ENCODE measurements at regions not wholly inside any gene's neighbourhood (a gene's known extent, or its start where the extent isn't known, plus 50 kb on each side); places are given as distances from the start of the nearest gene placed in this dataset.

GRCh38 chr4:54495091-54495490 lies 162.7 kb upstream of the KIT start:
- H3K4me2 ChIP-seq (ENCODE audit: low read length): no peak overlapping the region
- no peak overlapping the region for H2AFZ ChIP-seq (ENCODE audit: low read depth, low read length)
- H3F3A ChIP-seq (ENCODE audit: insufficient read depth, low read length, poor library complexity, severe bottlenecking): no peaks in the 10 kb centered on the region
- H3K4me3 ChIP-seq (ENCODE audit: low read length): no peak overlapping the region
- H3K36me3 ChIP-seq (ENCODE audit: insufficient read depth, low read length): no peaks in the 10 kb centered on the region
- H3K9ac ChIP-seq (ENCODE audit: low read length): no peak overlapping the region
- no peaks in the 10 kb centered on the region for H4K20me1 ChIP-seq (ENCODE audit: insufficient read depth)
- TF ChIP-seq EP300 (conservative IDR thresholded peaks at IDR 0.05; ENCODE audit: poor library complexity, severe bottlenecking): no peak
- TF ChIP-seq, protein P1, sequence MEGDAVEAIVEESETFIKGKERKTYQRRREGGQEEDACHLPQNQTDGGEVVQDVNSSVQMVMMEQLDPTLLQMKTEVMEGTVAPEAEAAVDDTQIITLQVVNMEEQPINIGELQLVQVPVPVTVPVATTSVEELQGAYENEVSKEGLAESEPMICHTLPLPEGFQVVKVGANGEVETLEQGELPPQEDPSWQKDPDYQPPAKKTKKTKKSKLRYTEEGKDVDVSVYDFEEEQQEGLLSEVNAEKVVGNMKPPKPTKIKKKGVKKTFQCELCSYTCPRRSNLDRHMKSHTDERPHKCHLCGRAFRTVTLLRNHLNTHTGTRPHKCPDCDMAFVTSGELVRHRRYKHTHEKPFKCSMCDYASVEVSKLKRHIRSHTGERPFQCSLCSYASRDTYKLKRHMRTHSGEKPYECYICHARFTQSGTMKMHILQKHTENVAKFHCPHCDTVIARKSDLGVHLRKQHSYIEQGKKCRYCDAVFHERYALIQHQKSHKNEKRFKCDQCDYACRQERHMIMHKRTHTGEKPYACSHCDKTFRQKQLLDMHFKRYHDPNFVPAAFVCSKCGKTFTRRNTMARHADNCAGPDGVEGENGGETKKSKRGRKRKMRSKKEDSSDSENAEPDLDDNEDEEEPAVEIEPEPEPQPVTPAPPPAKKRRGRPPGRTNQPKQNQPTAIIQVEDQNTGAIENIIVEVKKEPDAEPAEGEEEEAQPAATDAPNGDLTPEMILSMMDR (IDR thresholded peaks at IDR 0.05; ENCODE audit: poor library complexity, severe bottlenecking): no peak
- no peak for TF ChIP-seq RAD21 (conservative IDR thresholded peaks at IDR 0.05)
- TF ChIP-seq TAF1 (IDR thresholded peaks at IDR 0.05; ENCODE audit: low read depth): no peak
- TF ChIP-seq, protein P2, sequence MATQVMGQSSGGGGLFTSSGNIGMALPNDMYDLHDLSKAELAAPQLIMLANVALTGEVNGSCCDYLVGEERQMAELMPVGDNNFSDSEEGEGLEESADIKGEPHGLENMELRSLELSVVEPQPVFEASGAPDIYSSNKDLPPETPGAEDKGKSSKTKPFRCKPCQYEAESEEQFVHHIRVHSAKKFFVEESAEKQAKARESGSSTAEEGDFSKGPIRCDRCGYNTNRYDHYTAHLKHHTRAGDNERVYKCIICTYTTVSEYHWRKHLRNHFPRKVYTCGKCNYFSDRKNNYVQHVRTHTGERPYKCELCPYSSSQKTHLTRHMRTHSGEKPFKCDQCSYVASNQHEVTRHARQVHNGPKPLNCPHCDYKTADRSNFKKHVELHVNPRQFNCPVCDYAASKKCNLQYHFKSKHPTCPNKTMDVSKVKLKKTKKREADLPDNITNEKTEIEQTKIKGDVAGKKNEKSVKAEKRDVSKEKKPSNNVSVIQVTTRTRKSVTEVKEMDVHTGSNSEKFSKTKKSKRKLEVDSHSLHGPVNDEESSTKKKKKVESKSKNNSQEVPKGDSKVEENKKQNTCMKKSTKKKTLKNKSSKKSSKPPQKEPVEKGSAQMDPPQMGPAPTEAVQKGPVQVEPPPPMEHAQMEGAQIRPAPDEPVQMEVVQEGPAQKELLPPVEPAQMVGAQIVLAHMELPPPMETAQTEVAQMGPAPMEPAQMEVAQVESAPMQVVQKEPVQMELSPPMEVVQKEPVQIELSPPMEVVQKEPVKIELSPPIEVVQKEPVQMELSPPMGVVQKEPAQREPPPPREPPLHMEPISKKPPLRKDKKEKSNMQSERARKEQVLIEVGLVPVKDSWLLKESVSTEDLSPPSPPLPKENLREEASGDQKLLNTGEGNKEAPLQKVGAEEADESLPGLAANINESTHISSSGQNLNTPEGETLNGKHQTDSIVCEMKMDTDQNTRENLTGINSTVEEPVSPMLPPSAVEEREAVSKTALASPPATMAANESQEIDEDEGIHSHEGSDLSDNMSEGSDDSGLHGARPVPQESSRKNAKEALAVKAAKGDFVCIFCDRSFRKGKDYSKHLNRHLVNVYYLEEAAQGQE (IDR thresholded peaks at IDR 0.05; ENCODE audit: borderline replicate concordance): no peak
- no peak for TF ChIP-seq SMC3 (conservative IDR thresholded peaks at IDR 0.05; ENCODE audit: poor library complexity)
- no peak for TF ChIP-seq POLR2AphosphoS5 (IDR thresholded peaks at IDR 0.05)
- TF ChIP-seq MXI1 (conservative IDR thresholded peaks at IDR 0.05; ENCODE audit: poor library complexity, severe bottlenecking): no peak
- TF ChIP-seq EZH2 (IDR thresholded peaks at IDR 0.05; ENCODE audit: borderline replicate concordance, insufficient read depth, low read length, poor library complexity, severe bottlenecking): no peak
- H3K27ac ChIP-seq (ENCODE audit: low read length): no peak overlapping the region
- no peaks in the 10 kb centered on the region for H3K9me2 ChIP-seq (ENCODE audit: insufficient read depth, low read length)
- H3K27me3 ChIP-seq (ENCODE audit: insufficient read depth, low read depth, low read length): no peaks in the 10 kb centered on the region
- no peaks in the 10 kb centered on the region for H3K9me3 ChIP-seq (ENCODE audit: low read length)
- no peaks in the 10 kb centered on the region for H3K79me2 ChIP-seq (replicated peaks; ENCODE audit: insufficient read depth, low read length)

DNA sequence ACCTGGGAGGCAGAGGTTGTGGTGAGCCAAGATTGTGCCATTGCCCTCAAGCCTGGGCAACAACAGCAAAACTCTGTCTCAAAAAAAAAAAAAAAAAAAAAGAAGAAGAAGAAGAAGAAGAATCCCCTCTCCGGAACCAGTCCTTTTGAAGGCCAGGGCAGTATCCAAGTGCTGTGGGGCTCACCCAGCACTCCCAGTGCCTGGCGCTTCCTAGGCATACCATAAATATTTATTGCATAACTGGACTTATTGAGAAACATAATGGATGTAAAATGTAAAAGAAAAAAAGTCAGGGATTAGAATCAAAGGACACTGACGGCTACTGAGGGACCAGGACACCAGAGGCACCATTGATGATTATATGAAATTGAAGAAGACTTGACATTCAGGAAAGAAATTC lies 162.1 kb upstream of the KIT start:
- H2AFZ ChIP-seq (ENCODE audit: low read depth, low read length): no peak overlapping the region
- no peaks in the 10 kb centered on the region for H4K20me1 ChIP-seq (ENCODE audit: insufficient read depth)
- H3K27ac ChIP-seq (ENCODE audit: low read length): no peak overlapping the region
- no peak overlapping the region for H3K4me3 ChIP-seq (ENCODE audit: low read length)
- H3K36me3 ChIP-seq (ENCODE audit: insufficient read depth, low read length): no peaks in the 10 kb centered on the region
- TF ChIP-seq MXI1 (conservative IDR thresholded peaks at IDR 0.05; ENCODE audit: poor library complexity, severe bottlenecking) (no peak), EZH2 (IDR thresholded peaks at IDR 0.05; ENCODE audit: borderline replicate concordance, insufficient read depth, low read length, poor library complexity, severe bottlenecking) (no peak), TAF1 (IDR thresholded peaks at IDR 0.05; ENCODE audit: low read depth) (no peak), EP300 (conservative IDR thresholded peaks at IDR 0.05; ENCODE audit: poor library complexity, severe bottlenecking) (no peak), RAD21 (conservative IDR thresholded peaks at IDR 0.05) (no peak), POLR2AphosphoS5 (IDR thresholded peaks at IDR 0.05) (no peak), SMC3 (conservative IDR thresholded peaks at IDR 0.05; ENCODE audit: poor library complexity) (no peak)
- TF ChIP-seq, protein P2 (IDR thresholded peaks at IDR 0.05; ENCODE audit: borderline replicate concordance): no peak
- TF ChIP-seq, protein P1 (IDR thresholded peaks at IDR 0.05; ENCODE audit: poor library complexity, severe bottlenecking): no peak
- no peaks in the 10 kb centered on the region for H3K9me2 ChIP-seq (ENCODE audit: insufficient read depth, low read length)
- H3F3A ChIP-seq (ENCODE audit: insufficient read depth, low read length, poor library complexity, severe bottlenecking): no peaks in the 10 kb centered on the region
- no peaks in the 10 kb centered on the region for H3K27me3 ChIP-seq (ENCODE audit: insufficient read depth, low read depth, low read length)
- H3K9ac ChIP-seq (ENCODE audit: low read length): no peak overlapping the region
- no peaks in the 10 kb centered on the region for H3K9me3 ChIP-seq (ENCODE audit: low read length)
- H3K79me2 ChIP-seq (replicated peaks; ENCODE audit: insufficient read depth, low read length): no peaks in the 10 kb centered on the region
- no peak overlapping the region for H3K4me2 ChIP-seq (ENCODE audit: low read length)

Data from neural cell (in vitro differentiated cells).